HG03571 (cell line): ENCODE measurements at regions not wholly inside any gene's neighbourhood (a gene's known extent, or its start where the extent isn't known, plus 50 kb on each side); places are given as distances from the start of the nearest gene placed in this dataset.

Source experiments
- ATAC-seq: cut with Tn5 transposase; IDR thresholded peaks from one replicate; pipeline ENCODE4 v1.9.1; 2021; ENCODE audit not compliant: unreplicated experiment

DNA sequence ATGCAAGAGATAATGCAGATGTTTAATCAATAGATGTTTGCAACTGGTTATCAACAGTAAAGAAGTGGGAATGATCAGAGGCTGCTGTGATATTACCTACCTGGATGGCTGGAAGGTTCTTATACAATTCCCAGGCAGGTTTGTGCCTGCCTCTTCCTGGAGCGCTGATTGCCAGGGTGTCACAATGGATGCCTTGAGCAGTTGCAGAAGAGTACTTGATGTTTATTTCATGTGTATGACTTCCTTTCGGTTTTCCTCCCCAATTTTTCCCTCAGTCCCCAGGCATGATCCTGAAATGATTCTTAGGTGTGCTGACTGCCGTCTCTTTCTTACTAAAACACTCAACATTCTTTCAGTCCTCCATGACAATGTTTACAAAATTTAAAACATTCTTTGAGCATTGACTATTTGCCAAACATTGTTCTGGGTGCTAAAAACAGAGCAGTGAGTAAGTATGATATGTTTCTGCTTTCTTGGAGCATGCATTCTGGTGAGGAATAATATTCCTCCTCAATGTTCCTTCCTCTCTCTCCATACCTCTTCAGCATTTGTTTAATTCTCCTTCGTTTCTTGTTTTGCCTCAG is 416.6 kb upstream of the TRIB2 start:
- no peak for ATAC-seq

DNA sequence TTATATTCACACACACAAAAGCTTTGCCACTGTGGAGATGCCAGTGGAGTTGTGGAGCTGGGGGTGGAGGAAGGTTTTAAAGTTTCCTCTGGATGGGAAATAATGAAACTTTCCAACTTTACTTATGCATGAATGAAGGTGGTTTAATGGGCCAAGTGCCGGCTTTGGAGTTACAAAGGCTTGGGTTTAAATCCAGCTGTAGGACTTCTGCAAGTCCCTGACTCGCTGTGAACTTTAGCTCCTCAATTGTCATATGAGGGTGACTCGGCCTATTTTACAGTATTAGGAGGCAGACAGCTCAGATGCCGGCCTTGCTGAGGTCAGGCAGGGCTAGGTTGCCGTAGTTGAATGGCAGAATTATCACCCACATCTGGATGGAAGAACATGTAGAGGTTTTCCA is 415.8 kb upstream of the TRIB2 start:
- ATAC-seq = no peak

DNA sequence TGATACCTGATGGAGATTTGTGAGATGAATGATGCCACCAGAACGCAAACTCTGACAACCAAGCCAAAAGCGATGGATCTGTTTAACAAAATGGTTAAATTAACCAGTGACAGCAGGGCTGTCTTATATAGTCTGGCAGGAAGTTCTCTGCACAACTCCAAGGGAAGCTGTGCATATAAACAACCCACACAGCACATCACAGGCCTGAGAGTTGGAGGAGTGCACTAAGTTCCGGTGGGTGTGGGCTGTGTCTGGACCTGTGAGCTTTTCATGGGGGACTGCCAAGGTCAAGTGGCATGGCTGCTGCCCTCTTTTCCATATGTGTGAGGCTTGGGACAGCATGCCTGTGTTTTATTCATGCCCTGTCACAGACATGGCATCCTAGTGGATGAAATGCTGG is 414.6 kb upstream of the TRIB2 start:
- no peak for ATAC-seq

GRCh38 chr2:12302691-12303090 is 414.0 kb upstream of the TRIB2 start:
- no peak for ATAC-seq

DNA sequence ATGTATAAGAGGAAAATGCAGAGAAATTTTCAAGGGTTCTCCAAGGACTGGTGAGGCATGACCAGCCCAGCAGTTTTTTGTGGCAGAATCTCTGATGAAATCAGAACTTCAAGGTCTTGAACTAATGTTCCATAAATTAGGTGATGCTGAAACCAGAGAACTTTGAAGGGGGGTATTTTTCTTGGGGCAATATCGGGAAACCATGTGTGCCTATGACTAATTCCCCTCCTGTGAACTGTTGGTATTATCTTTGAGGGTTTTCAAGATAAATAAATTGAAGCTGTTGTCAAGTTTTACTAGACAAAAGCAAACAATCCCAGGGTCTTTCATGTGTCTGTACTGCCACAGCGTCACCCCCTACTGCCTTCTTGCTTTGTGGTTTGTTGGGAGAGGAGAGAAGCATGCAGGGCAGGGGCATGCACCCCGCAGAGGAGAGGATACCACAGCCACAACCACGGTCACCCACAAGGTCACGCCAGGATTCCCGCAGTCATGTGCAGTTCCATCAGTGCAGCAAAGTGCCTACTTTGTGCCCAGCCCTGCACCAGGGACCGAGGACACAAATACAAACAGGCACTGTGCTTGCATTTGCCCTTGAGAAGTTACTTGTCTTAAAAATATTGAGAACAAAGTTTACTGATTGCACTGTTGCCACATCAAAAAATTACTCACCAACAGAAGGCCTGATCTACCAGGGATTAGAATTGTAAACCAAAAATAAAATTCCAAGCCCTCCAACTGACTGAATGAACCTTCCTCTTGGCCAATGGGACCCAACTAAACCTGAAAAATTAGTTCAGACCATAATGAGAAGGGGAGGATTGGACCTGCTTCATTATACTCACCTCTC is 413.3 kb upstream of the TRIB2 start:
- no peak for ATAC-seq

DNA sequence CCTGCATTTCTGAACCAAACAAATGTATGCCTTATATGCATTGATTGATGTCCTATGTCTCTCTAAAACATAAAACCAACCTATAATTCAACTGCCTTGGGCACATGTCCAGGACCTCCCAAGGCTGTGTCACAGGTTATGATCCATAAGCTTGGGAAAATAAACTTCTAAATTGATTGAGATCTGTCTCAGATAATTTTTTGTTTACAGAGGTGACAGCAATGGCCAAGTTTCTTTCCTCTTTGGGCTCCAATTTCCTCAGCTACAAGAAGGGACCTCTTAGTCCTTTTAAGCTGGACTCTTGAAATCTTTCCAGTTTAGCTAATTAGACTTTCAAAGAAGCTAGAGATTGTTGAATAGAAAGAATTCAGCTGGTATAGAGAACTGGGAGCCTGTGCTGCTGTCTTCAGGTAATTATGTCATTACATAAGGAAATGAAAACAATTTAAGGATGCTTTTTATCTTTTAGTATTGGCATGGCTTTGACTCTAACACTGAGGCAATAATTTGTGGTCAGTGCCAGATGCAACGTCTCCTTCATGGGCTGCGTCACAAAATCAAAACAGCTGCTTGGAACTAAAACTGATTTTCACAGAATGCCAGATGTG is 412.1 kb upstream of the TRIB2 start:
- no peak for ATAC-seq

DNA sequence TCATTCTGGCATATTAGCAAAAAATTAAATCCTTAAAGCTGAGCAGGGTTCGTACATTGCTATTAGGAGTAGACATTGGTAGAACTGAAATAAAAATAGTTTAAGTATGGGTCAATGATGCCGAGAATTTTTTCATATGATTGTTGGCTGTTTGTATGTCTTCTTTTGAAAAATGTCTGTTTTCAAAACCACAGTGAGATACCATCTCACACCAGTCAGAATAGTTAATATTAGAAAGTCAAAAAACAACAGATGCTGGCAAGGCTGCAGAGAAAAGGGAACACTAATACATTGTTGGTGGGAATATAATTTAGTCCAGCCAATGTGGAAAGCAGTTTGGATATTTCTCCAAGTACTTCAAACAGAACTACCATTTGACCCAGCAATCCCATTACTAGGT is 410.8 kb upstream of the TRIB2 start:
- no peak for ATAC-seq

DNA sequence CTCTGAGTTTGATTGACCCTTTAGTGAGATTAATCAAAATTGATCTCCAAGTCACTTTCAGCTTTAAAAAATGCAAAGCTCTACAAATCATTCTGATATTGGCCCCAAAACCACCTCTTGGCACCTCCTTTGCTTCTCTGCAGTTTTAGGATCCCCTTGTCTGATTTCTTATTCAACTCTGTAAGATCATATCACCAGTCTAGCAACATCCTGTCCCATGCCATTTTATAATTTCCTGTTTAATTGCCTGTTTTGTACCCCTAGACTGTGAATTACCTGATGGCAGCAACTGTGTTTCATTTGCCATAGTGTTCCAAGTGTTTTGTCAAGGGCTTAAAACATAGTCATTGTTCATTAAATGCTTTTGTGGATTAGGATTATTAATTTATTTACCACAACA is 406.3 kb upstream of the TRIB2 start:
- ATAC-seq = no peak

- ATAC-seq = no peak
Observed at GRCh38 chr2:12313445-12314126, 403.1 kb upstream of the TRIB2 start.

DNA sequence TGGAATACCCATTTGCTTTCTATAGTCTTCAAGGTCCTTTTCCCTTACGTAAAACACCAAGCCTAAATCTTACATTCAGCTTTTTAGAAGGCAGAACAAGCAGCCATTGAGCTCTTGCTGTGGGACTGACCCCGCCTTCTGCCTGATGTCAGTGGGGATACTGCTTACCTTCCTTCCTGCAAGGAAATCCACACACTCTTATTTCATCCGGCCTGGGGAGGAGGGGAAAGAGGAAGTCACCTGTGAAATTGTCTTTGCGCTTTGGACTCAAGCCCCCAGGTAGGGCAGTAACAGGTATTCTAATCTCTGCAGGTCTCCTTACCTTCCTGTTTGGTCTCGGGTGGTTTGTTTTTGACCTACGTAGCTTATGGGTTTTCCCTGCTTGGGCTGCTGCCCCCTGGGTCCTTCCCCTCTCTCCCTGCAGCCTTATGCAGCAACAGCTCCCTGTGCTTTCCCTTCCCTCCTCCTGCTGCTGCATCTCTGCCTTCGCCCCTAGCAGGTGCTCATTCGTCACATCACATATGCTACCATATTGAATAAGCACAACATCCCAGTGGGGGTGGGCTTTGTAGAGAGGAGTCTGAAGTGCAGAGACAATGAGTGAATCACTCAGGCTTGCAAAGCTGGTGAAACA is 402.5 kb upstream of the TRIB2 start:
- no peak for ATAC-seq

DNA sequence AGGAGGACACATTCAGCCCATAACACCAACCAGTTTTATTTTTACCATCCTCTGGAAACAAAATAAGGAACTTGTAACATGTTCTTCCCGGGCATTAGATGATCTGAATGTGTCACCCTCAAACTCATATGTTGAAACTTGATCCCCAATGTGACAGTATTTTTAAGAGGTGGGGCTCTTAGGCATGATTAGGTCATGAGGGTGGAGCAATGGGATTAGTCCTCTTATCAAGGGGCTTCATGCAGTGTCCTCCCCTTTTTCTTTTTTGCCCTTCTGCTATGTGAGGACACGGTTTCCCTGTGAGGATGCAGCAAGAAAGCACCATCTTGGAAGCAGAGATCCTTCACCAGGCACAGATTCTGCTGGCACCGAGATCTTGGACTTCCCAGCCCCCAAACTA is 401.5 kb upstream of the TRIB2 start:
- no peak for ATAC-seq

- no peak for ATAC-seq
Observed at GRCh38 chr2:12316476-12316875, 400.3 kb upstream of the TRIB2 start.

- ATAC-seq = no peak
Observed at GRCh38 chr2:12317286-12317685, 399.4 kb upstream of the TRIB2 start.

DNA sequence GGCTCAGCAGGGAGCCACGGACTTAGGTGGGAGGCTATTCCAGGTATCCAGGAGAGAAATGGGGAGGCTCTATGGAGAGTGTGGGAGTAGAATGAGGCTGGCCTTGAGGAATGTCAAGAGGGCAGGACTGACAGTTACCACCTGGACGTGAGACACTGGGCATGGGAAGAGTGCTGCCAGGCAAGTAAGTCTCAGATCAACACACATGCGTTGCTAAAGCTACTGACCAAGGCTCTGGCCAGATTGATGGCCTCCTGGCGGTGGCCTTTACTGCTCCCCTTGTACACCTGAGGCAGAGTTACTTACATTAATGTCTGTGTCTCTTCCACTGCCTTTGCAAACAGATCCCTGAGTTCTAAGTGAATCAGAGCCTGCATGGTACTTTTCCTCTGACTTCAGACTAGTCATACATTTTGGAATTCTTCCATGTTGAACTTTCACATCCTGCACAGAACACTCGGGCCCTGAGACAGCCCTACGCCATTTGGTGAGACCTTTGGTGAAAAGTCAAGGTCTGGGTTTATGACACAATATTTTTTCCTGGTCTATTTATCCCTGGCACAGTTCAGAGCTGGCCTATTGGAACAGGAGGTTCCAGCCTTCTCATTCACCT is 398.8 kb upstream of the TRIB2 start:
- no peak for ATAC-seq

DNA sequence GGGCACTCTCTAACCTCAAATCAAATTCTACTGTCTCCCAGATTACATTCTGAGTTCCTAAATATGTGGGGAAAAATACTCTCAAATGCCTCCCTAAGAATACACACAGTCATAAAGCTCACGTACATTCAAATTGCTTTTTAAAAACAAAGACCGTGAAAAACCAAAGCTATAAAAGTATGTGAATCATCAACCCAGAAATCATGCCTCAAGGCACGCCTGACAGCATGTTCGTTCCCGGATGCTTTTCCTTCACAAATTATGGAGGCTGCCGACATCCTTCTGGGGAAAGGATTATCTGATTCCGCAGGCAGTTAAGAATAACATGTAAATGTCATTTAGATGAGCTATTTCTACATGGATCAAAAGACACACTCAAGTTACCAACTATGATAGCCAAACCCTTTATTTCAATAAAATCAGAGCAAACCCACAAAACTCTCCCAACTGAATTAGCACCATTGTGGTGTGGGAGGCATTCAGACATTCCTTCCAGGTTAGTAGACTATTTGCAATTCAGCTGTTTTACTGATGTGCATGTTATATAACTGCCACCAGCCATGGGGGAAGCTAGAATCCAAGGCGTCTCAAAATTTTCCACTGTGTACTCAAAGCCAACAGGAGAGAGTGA is 398.2 kb upstream of the TRIB2 start:
- ATAC-seq = no peak

DNA sequence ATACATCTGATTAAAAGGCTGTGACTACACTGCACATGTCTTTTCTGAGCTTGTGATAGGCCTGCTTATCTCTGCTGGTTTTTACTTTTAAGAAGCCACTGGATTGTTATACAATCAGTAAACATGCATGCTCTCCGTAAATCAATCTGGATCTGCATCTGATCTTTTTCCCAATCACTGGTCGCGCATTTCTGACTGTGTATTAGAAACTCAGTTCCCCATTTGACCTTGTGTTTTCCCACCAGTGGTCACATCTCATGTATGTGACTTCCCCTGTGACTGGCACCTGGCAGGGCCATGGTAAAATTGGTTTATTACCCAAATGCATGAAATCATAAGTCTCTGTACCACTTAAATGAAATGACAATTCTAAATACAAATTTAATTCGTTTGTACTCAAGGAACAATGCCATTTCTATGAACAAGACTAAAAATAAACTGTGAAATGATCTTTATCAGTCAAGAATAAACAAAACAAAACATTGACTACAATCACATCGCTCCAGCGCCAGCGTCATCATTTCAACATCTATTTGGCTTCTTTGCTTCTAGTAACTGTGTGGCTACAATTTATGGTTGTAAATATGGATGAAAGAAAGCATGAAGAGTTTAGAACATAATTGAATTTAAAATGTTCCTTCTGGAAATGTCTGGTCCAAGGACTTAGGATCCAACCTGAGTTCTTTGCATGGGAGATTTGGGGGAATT is 396.6 kb upstream of the TRIB2 start:
- no peak for ATAC-seq

GRCh38 chr2:12320991-12321641 is 395.6 kb upstream of the TRIB2 start:
- no peak for ATAC-seq

DNA sequence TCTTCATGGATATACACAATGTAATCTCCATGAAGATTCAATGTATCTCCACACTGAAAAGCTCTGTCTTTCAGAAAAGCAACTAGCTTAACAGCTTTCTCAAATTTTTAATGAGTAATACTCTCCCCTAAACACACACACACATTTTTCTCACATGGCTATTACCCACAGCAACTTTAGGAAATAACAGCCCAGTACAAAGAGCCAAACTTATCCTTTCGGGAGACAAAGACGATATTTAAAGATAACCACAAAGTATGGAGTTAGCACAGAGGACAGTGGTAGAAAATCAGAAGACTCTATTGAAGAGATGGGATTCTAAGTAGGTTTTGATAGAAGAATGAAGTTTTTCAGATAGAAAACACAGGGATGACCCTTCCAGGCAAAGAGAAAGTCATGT is 394.9 kb upstream of the TRIB2 start:
- no peak for ATAC-seq

GRCh38 chr2:12325806-12326205 is 390.9 kb upstream of the TRIB2 start:
- ATAC-seq = no peak
